HL-60 (cell line): ENCODE measurements at regions not wholly inside any gene's neighbourhood (a gene's known extent, or its start where the extent isn't known, plus 50 kb on each side); places are given as distances from the start of the nearest gene placed in this dataset.

ENCODE experiments used
- DNase-seq, 2 experiments: peaks; one replicate each; pipeline ENCODE4 v3.0.0-alpha.2; 2010 to 2020; ENCODE audit warnings: low read depth in 1 of 2, low spot score in 1 of 2
- H3K27ac ChIP-seq: fragments of 250-450 bp; sonication (Bioruptor Pico); replicated peaks from 2 replicates; pipeline ENCODE4 v1.5.1; 2020; ENCODE audit warnings: mild to moderate bottlenecking, moderate library complexity
- H3K27me3 ChIP-seq: fragments of 250-450 bp; sonication (Bioruptor Pico); 2 replicates; pipeline ENCODE4 v1.5.1; 2021; ENCODE audit warnings: mild to moderate bottlenecking, moderate library complexity; ENCODE audit not compliant: insufficient read depth, poor library complexity, severe bottlenecking
- H3K4me3 ChIP-seq: replicated peaks from 2 replicates; pipeline ENCODE4 v1.5.1; 2011; ENCODE audit warnings: mild to moderate bottlenecking, control low read depth, low read length; ENCODE audit not compliant: insufficient read depth
- CTCF ChIP-seq: IDR thresholded peaks from one replicate; pipeline ENCODE4 v1.5.1; 2011; ENCODE audit warnings: low read length, control low read depth, inconsistent platforms; ENCODE audit not compliant: insufficient read depth
- GABPA ChIP-seq: IDR thresholded peaks from 2 replicates; pipeline ENCODE4 v1.6.1; 2012; ENCODE audit warnings: low read depth
- POLR2AphosphoS5 ChIP-seq: IDR thresholded peaks from 2 replicates; pipeline ENCODE4 v1.6.1; 2012; ENCODE audit warnings: low read depth
- REST ChIP-seq: IDR thresholded peaks from 2 replicates; pipeline ENCODE4 v1.6.1; 2012; ENCODE audit warnings: low read depth; ENCODE audit not compliant: insufficient replicate concordance
- SPI1 ChIP-seq: IDR thresholded peaks from 2 replicates; pipeline ENCODE4 v1.6.1; 2012; ENCODE audit warnings: low read depth, mild to moderate bottlenecking, borderline replicate concordance

- Histone ChIP-seq H3K27me3 (no peaks in the 10 kb centered on the region), H3K27ac (no peak overlapping the region), H3K4me3 (no peak overlapping the region)
- no peak for DNase-seq
- TF ChIP-seq SPI1, result no peak
- no peak for TF ChIP-seq CTCF
- TF ChIP-seq REST, result no peak
- TF ChIP-seq POLR2AphosphoS5, result no peak
- no peak for TF ChIP-seq GABPA
These were observed 440.7 kb upstream of the MMADHC start for GRCh38 chr2:150028322-150028721.

- H3K27me3 ChIP-seq, result no peaks in the 10 kb centered on the region
- no peak overlapping the region for H3K27ac ChIP-seq
- DNase-seq, result no peak
- TF ChIP-seq REST, result no peak
- TF ChIP-seq CTCF, result no peak
- TF ChIP-seq POLR2AphosphoS5, result no peak
- no peak for TF ChIP-seq GABPA
- no peak for TF ChIP-seq SPI1
- H3K4me3 ChIP-seq, result no peak overlapping the region
These were observed 439.6 kb upstream of the MMADHC start for GRCh38 chr2:150027164-150027563.

- Histone ChIP-seq H3K27ac (no peak overlapping the region), H3K27me3 (no peaks in the 10 kb centered on the region), H3K4me3 (no peak overlapping the region)
- TF ChIP-seq GABPA (no peak), REST (no peak), POLR2AphosphoS5 (no peak), CTCF (no peak), SPI1 (no peak)
- no peak for DNase-seq
These were observed 436.1 kb upstream of the MMADHC start for GRCh38 chr2:150023663-150024062.
